SJCRH30 (cell line): ENCODE measurements at regions not wholly inside any gene's neighbourhood (a gene's known extent, or its start where the extent isn't known, plus 50 kb on each side); places are given as distances from the start of the nearest gene placed in this dataset.
"Not testable (repeated sequence)": the region's sequence is repeated elsewhere in the genome, so short reads cannot be mapped to it uniquely, and the experiment has no call there.

Experiments used
- DNase-seq, 2 experiments: peaks; one replicate each; pipeline ENCODE4 v3.0.0-alpha.2; 2015 to 2020
- H3K27ac ChIP-seq: fragments of 250-450 bp; sonication (Bioruptor Pico); 2 replicates; pipeline ENCODE4 v1.5.1; 2020; ENCODE audit warnings: mild to moderate bottlenecking, moderate library complexity
- H3K27me3 ChIP-seq: fragments of 250-450 bp; sonication (Bioruptor Pico); 2 replicates; pipeline ENCODE4 v1.5.1; 2020; ENCODE audit warnings: mild to moderate bottlenecking, moderate library complexity
- H3K36me3 ChIP-seq: fragments of 250-450 bp; sonication (Bioruptor Pico); 2 replicates; pipeline ENCODE4 v1.5.1; 2020; ENCODE audit warnings: mild to moderate bottlenecking, moderate library complexity
- H3K4me1 ChIP-seq: fragments of 250-450 bp; sonication (Bioruptor Pico); 2 replicates; pipeline ENCODE4 v1.5.1; 2020; ENCODE audit warnings: mild to moderate bottlenecking, moderate library complexity
- H3K4me3 ChIP-seq: fragments of 250-450 bp; sonication (Bioruptor Pico); 2 replicates; pipeline ENCODE4 v1.5.1; 2020; ENCODE audit warnings: mild to moderate bottlenecking, moderate library complexity
- H3K9me3 ChIP-seq: fragments of 250-450 bp; sonication (Bioruptor Pico); replicated peaks from 2 replicates; pipeline ENCODE4 v1.5.1; 2020; ENCODE audit warnings: mild to moderate bottlenecking, moderate library complexity

DNA sequence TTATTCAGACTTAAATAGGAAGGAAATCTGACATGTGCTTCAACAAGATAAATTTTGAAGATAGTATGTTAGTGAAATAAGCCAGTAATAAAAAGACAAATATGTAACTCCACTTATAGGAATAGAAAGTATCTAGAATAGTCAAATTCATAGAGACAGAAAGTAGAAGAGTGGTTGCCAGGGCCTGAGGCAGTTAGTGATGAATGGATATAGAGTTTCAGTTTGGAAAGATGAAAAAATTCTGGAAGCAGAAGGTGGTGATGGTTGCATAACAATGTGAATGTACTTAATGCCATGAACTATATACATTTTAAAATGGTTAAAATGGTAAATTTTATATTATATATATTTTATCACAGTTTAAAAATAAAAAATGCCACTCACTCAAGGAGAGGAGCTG, 54.3 kb downstream of the HAND2 start:
- H3K27ac ChIP-seq = no peak overlapping the region
- no peaks in the 10 kb centered on the region for H3K36me3 ChIP-seq
- no peaks in the 10 kb centered on the region for H3K4me1 ChIP-seq
- no peaks in the 10 kb centered on the region for H3K9me3 ChIP-seq
- H3K4me3 ChIP-seq = no peak overlapping the region
- no peak for DNase-seq
- H3K27me3 ChIP-seq = no peaks in the 10 kb centered on the region

DNA sequence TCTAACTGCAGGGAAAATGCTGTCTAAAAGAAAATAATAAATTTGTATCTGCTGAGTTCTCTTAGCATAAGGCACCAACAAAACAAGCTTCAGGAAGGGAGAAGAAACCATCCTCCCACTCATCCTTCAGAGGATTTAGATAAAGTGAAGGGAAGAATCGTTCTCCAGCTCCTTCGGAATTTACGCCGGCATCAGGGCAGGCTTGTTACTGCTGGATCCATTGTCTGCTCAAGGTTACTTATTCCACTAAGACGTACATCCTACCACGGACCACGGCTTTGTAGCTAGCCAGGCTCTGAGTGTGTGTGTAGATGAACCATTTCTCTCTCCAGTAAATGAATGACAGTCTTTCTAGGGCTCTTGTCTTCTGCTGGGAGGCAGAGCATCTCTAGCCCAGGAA, 60.4 kb downstream of the HAND2 start:
- Histone ChIP-seq H3K4me3 (no peak overlapping the region), H3K4me1 (no peaks in the 10 kb centered on the region), H3K36me3 (no peaks in the 10 kb centered on the region), H3K27ac (no peak overlapping the region), H3K27me3 (no peaks in the 10 kb centered on the region), H3K9me3 (no peaks in the 10 kb centered on the region)
- no peak for DNase-seq

DNA sequence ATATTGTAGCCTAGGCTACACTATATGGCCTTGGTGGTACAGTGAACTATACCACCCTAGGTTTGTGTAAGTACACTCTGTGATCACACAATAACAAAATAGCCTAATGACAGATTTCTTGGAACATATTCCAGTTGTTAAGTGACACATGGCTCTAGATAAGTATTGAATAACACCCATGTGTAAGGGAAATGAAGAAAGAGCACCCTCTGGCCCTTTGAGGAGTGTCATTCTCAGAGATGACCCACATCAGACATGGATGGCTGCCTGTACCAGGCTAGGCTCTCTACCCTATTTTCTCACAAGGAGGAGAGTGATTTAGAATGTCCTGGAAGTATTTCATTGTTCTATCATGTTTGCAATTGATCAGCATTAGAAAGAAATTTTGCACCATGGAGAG, 61.7 kb downstream of the HAND2 start:
- no peak overlapping the region for H3K27ac ChIP-seq
- H3K4me1 ChIP-seq = 0 out of 2 replicates have a peak, but pooled peaks cover 3% of the 10 kb centered on the region
- no peak overlapping the region for H3K4me3 ChIP-seq
- DNase-seq = no peak
- no peaks in the 10 kb centered on the region for H3K9me3 ChIP-seq
- no peaks in the 10 kb centered on the region for H3K27me3 ChIP-seq
- no peaks in the 10 kb centered on the region for H3K36me3 ChIP-seq

DNA sequence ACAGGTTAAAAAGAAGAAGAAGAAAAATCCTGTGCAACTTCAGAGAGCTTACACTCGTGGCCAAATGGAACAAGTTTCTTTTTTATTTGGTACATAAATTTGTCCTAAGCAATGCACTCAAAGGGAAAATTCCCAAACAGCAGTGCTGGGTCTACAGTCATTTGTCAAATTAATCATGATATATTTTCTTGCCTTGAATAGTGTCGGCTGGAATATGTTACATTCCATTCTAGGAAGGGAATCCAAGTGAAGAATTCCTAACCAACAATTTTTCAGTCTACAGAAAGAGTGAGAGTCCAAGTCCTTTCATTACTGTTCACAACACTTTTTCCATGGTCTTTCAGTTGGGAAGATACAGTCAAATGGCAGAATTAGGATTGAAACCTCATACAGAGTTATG, 63.9 kb downstream of the HAND2 start:
- no peaks in the 10 kb centered on the region for H3K27me3 ChIP-seq
- H3K36me3 ChIP-seq = no peaks in the 10 kb centered on the region
- no peak overlapping the region for H3K27ac ChIP-seq
- DNase-seq = no peak
- no peaks in the 10 kb centered on the region for H3K9me3 ChIP-seq
- H3K4me3 ChIP-seq = no peak overlapping the region
- 0 out of 2 replicates have a peak, but pooled peaks cover 3% of the 10 kb centered on the region for H3K4me1 ChIP-seq

DNA sequence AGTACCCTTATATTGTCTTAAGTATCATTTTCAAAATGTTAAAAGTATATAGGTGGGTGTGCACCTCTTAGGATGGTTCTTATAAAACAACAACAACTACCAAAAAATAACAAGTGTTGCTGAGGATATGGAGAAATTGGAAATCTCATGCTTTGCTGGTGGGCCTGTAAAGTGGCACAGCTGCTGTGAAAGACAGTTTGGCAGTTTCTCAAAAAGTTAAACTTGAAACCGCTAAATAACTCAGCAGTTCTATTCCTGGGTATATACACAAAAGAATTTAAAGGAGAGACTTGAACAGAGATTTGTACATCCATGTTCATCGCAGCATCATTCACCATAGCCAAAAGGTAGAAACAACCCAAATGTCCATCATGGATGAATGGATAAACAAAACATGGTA, 65.5 kb downstream of the HAND2 start:
- no peaks in the 10 kb centered on the region for H3K9me3 ChIP-seq
- no peak overlapping the region for H3K4me3 ChIP-seq
- H3K27me3 ChIP-seq = no peaks in the 10 kb centered on the region
- no peak overlapping the region for H3K27ac ChIP-seq
- 0 out of 2 replicates have a peak, but pooled peaks cover 3% of the 10 kb centered on the region for H3K4me1 ChIP-seq
- DNase-seq = peak in 1 of 2 experiments; percentile 34
- H3K36me3 ChIP-seq = no peaks in the 10 kb centered on the region

DNA sequence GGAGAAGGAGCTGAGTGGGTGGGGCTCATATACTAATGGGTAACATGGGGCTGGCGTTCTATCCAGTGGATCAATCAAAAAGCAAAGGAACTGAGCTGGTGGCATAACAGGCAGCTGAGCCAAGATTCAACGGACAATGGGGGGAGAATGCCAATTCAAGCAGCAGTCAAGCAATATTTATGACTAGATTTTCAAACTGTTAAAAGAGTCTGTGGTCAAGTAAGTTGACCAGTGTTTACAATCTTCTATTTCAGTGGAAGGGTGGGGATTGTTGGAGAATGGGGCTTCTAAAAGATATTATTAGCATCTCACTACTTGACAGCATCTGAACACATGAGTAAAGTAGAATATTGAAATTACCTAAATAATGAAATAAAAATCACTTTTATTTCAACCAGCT, 64.9 kb upstream of the SCRG1 start:
- Histone ChIP-seq H3K4me3 (no peak overlapping the region), H3K36me3 (no peaks in the 10 kb centered on the region), H3K27me3 (no peaks in the 10 kb centered on the region), H3K27ac (no peak overlapping the region), H3K9me3 (no peaks in the 10 kb centered on the region), H3K4me1 (0 out of 2 replicates have a peak, but pooled peaks cover 3% of the 10 kb centered on the region)
- DNase-seq = no peak

DNA sequence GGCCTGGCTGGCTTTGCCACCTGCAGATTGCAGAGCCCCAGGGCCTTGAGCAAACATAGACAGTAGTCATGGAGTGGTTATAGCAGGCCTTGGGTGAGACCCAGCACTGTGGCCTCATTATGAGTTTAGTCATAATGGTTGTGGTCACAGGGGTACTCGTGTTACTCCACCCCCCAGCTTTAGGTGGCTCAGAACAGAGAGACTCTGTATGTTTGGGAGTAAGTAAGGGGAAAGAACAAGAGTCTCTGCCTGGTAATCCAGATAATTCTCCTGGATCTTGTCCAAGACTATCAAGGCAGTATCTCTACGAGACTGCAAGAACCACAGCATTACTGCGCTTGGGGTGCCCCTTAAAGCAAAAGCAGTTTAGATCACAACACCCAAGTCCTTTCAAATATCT, 62.3 kb upstream of the SCRG1 start:
- H3K36me3 ChIP-seq = no peaks in the 10 kb centered on the region
- 0 out of 2 replicates have a peak, but pooled peaks cover 3% of the 10 kb centered on the region for H3K4me1 ChIP-seq
- no peak overlapping the region for H3K27ac ChIP-seq
- DNase-seq = peak; percentile 36 to 61
- H3K9me3 ChIP-seq = no peaks in the 10 kb centered on the region
- H3K4me3 ChIP-seq = no peak overlapping the region
- no peaks in the 10 kb centered on the region for H3K27me3 ChIP-seq

DNA sequence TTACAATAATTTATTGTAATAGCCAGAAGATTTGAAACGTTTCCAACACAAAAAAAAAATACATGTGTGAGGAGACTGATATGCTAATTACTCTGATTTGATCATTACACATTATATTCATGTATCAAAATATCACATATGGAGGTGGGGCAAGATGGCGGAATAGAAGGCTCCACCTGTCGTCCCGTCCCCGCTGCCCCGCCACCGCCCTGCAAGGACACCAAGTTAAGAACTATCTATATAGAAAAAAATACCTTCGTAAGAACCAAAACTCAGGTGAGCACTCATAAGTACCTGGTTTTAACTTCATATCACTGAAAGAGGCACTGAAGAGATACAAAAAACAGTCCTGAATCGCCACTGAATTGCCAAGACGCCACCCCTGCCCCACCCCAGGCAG, 60.9 kb upstream of the SCRG1 start:
- DNase-seq = no peak

DNA sequence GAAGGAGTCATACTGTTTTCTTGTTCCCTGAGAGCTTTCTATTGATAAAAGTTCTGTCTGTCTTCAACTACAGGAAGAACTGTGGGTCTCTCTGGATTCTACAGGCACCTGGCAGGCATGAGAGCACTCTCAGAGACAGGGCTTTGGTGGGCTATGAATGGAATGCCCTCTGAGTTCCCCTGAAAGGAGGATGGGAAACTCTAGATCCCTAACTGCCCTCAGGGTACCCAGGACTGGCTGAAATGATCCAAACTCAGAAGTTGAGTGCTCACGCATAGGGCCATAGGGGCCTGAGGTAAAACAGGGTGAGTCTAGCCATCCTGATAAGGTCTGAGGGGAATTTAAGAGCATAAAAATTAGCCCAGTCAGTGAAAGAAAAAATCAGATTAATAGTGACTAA, 59.0 kb upstream of the SCRG1 start:
- Histone ChIP-seq H3K27me3 (no peaks in the 10 kb centered on the region), H3K36me3 (no peaks in the 10 kb centered on the region), H3K27ac (no peak overlapping the region), H3K4me3 (no peak overlapping the region), H3K9me3 (no peaks in the 10 kb centered on the region), H3K4me1 (no peaks in the 10 kb centered on the region)
- no peak for DNase-seq

More for the DNA sequence above, 60.9 kb upstream of the SCRG1 start:
- Histone ChIP-seq H3K4me1 (0 out of 2 replicates have a peak, but pooled peaks cover 3% of the 10 kb centered on the region), H3K4me3 (no peak overlapping the region), H3K36me3 (no peaks in the 10 kb centered on the region), H3K27me3 (no peaks in the 10 kb centered on the region), H3K9me3 (no peaks in the 10 kb centered on the region), H3K27ac (no peak overlapping the region)

DNA sequence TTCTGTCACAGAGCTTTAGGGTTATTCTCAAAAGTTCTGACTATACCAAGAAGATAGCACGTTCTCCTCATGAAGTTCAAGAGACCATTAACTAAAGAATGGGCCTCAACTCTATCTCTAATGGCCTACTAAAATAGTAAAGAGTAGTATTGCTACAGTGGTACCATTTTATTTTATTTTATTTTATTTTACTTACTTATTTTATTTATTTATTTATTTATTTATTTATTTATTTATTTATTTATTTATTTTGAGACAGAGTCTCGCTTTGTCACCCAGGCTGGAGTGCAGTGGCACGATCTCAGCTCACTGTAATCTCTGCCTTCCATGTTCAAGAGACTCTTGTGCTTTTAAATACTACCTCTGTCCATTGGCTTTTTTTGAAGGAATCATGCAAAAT, 52.5 kb upstream of the SCRG1 start:
- H3K36me3 ChIP-seq, H3K4me3 ChIP-seq, DNase-seq, H3K27ac ChIP-seq, H3K27me3 ChIP-seq, H3K9me3 ChIP-seq: not testable (repeated sequence)
- H3K4me1 ChIP-seq = peaks cover 12% of the 10 kb centered on the region

DNA sequence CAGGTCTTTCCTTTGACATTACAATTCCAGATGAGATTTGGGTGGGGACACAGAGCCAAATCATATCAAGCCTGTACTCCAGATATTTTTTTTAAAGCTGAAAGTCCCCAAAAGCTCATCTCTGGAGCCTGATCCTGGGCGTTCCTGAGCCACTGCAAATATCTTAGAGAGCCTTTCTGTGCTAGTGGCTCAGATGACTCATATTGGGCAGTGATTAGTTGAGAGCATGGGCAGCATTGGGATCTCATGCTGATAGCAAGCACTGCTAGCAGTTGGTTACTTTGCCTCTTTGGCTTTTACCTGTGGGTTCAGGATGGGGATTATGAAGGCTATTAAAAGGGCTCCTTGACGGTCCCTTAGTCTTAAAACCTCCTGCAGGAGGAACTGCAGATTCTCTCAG, 51.4 kb upstream of the SCRG1 start:
- DNase-seq = no peak
- Histone ChIP-seq H3K27ac (no peak overlapping the region), H3K4me3 (no peak overlapping the region), H3K36me3 (no peaks in the 10 kb centered on the region), H3K9me3 (no peaks in the 10 kb centered on the region), H3K27me3 (no peaks in the 10 kb centered on the region), H3K4me1 (peaks cover 12% of the 10 kb centered on the region)

DNA sequence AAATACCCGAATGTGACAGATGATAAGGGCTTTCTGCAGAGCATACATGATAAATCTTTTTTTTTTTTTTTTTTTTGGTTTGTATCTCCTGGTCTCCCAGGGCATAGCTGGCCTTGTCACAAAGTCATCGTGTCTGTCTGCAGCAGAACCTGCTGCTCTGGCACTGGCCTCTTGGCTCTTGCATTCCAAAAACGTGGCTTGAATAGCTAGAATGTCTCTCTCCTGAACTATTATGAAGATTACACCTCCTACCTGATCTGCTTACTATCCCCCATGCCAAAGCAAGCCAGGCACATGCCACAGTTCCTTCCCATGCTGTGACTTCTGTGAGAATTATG, 50.4 kb upstream of the SCRG1 start:
- DNase-seq = no peak
- Histone ChIP-seq H3K4me1 (peaks cover 12% of the 10 kb centered on the region), H3K27ac (no peak overlapping the region), H3K4me3 (no peak overlapping the region), H3K27me3 (no peaks in the 10 kb centered on the region), H3K9me3 (no peaks in the 10 kb centered on the region), H3K36me3 (no peaks in the 10 kb centered on the region)

DNA sequence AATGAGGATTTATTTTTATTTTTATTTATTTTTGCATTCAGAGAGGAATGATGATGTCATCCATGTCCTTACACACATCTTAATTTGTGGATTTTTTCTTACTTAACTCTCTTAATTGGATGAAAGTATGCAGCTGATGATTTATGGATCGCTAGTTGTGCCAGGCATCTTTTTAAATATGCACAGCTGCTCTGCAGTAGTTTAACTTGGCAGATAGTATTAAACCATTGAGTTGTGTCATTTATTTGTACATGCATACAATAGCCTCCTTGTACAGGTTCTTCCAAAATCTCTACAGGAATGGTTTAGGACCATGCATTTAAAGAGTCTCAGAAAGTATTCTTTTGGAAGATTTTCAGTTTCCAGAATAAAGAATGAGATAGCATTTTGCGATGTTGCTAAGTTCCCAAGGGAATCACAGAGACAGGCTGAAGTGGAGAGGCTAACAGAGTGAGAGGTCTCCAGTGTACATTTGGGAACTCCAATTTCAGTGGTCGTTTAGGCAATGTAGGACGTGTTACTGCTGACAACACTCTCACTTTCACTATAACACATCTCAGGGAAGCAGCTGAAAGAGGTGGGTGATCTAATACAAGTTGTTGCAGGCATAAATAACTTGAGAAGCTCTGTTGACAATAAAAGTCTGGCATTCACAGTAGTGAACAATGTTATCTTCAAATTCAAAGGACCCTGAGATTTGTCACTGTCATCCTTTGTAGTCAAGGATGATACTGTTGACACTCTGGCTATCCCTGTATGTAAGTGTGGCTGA, 49.9 kb upstream of the SCRG1 start:
- DNase-seq = peak in 1 of 2 experiments; percentile 25
- H3K4me1 ChIP-seq = peaks cover 12% of the 10 kb centered on the region
- no peaks in the 10 kb centered on the region for H3K36me3 ChIP-seq
- no peak overlapping the region for H3K27ac ChIP-seq
- H3K4me3 ChIP-seq = no peak overlapping the region
- H3K9me3 ChIP-seq = no peaks in the 10 kb centered on the region
- H3K27me3 ChIP-seq = no peaks in the 10 kb centered on the region
